Prostate gland (tissue), 2 donors: ENCODE measurements at regions not wholly inside any gene's neighbourhood (a gene's known extent, or its start where the extent isn't known, plus 50 kb on each side); places are given as distances from the start of the nearest gene placed in this dataset.

Experiments used
- DNase-seq: peaks from one replicate; pipeline ENCODE4 v3.0.0-alpha.2; 2019; ENCODE audit warnings: low spot score
- H3K27ac ChIP-seq, 2 donors: fragments of 200-600 bp; sonication (generic); 2 replicates each; pipeline ENCODE4 v1.5.1; 2017 to 2019
- H3K27me3 ChIP-seq: fragments of 200-600 bp; sonication (generic); replicated peaks from 2 replicates; pipeline ENCODE4 v1.5.1; 2019; ENCODE audit not compliant: insufficient read depth
- H3K36me3 ChIP-seq, 2 donors: fragments of 200-600 bp; sonication (generic); 1 replicate in 1 of 2; 2 replicates in 1 of 2; pipeline versions ENCODE4 v1.5.1 to v1.8.1; 2017 to 2019
- H3K4me1 ChIP-seq: fragments of 200-600 bp; sonication (generic); replicated peaks from 2 replicates; pipeline ENCODE4 v1.5.1; 2019
- H3K4me3 ChIP-seq, 2 donors: fragments of 200-600 bp; sonication (generic); 2 replicates each; pipeline ENCODE4 v1.5.1; 2017 to 2019
- H3K9me3 ChIP-seq: fragments of 200-600 bp; sonication (generic); 2 replicates; pipeline ENCODE4 v1.5.1; 2017
- POLR2A ChIP-seq: fragments of 450-650 bp; IDR thresholded peaks from one replicate; pipeline ENCODE4 v1.6.1; 2016; ENCODE audit warnings: antibody characterized with exemption, mild to moderate bottlenecking
- POLR2AphosphoS5 ChIP-seq: sonication (generic); formaldehyde crosslinking; IDR thresholded peaks from one replicate; pipeline ENCODE4 v1.6.1; 2017; ENCODE audit warnings: antibody characterized with exemption
- WGBS: methylation state at CpG from one replicate; pipeline ENCODE4 v1.1.5; 2018; 5-methylcytosine and 5-hydroxymethylcytosine counted together
- intact Hi-C: fragments of 100-400 bp; cut with DNase I; formaldehyde crosslinking; loops from one replicate; pipeline ENCODE4 v1.14.2; 2022
- TF ChIP-seq, protein P1 (sequence below), 4 experiments: fragments of 200-600 bp in 2 of 4; fragments of 450-650 bp in 2 of 4; sonication (generic) in 2 of 4; IDR thresholded peaks; 1 replicate in 3 of 4; 2 replicates in 1 of 4; pipeline ENCODE4 v1.5.1; 2016 to 2019; ENCODE audit warnings: antibody characterized with exemption in 4 of 4, mild to moderate bottlenecking in 2 of 4, moderate library complexity in 2 of 4

DNA sequence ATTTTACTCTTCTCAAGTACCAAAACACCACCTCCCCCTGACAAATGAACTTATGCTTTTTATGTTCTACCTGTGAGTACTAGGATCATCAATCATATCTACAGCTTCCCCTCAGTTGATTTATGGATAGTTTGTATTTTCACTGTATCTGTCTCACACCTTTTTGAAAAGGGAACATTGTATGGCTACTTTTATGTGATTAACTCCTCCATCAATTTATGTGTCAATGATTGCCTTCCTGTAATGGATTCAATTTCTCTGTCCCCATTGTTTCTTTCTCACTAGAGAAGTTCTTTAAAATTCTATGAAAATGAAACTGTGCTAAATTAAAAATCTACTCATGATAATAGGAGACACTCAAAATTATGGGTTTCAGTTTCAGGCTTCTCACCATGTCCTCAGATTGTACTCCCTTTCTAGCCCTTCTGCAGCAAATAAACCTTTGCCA, 935.0 kb downstream of the TRIB2 start:
- intact Hi-C loops, result no loop called here
- Histone ChIP-seq H3K4me3 (no peak overlapping the region), H3K36me3 (no peaks in the 10 kb centered on the region), H3K27ac (no peak overlapping the region), H3K27me3 (no peaks in the 10 kb centered on the region), H3K9me3 (no peaks in the 10 kb centered on the region), H3K4me1 (no peaks in the 10 kb centered on the region)
- TF ChIP-seq, protein P1, sequence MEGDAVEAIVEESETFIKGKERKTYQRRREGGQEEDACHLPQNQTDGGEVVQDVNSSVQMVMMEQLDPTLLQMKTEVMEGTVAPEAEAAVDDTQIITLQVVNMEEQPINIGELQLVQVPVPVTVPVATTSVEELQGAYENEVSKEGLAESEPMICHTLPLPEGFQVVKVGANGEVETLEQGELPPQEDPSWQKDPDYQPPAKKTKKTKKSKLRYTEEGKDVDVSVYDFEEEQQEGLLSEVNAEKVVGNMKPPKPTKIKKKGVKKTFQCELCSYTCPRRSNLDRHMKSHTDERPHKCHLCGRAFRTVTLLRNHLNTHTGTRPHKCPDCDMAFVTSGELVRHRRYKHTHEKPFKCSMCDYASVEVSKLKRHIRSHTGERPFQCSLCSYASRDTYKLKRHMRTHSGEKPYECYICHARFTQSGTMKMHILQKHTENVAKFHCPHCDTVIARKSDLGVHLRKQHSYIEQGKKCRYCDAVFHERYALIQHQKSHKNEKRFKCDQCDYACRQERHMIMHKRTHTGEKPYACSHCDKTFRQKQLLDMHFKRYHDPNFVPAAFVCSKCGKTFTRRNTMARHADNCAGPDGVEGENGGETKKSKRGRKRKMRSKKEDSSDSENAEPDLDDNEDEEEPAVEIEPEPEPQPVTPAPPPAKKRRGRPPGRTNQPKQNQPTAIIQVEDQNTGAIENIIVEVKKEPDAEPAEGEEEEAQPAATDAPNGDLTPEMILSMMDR (IDR thresholded peaks at IDR 0.05), result no peak
- TF ChIP-seq POLR2AphosphoS5 (no peak), POLR2A (no peak)
- DNase-seq, result no peak

DNA sequence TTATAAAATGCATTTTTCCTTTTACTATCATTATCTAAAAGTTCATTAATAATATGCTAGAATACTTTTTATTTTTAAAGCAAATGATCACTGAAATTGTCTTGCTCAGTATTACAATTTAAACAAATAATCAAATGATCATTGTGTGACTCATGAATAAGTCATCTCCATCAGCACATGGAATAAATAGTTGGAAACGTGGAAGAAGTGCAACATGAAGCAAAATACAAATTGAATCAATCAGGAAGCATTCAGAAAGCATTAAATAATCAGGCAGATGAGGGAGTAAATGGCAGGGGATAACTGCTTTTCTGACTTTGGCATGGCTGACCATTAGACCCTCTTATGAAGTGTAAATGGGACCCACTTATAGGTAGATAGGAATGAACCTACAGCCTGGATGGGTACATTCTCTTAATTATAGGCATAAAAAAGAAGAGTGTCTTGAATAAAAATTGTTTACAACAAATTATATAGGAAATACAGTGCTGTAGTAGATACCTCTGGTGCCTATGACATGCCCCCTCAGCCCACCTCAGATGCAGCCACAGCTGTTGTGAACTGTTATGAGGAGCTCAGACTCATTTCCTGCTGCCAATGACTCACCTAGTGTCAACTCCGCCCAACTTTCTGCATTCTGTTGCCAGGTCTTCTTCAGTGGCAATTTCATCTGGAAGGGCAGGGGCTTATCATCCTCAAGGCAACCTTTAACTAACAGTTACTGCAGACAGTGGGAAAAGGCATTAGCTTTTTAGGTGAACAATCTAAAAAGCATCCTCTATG, 936.0 kb downstream of the TRIB2 start:
- no peak for DNase-seq
- no peak for TF ChIP-seq POLR2AphosphoS5
- TF ChIP-seq, protein P1 (IDR thresholded peaks at IDR 0.05), result no peak
- no peak for TF ChIP-seq POLR2A
- 70% methylated on average over 2 of the region's 2 CpGs for WGBS

GRCh38 chr2:13654416-13654815, 937.7 kb downstream of the TRIB2 start:
- no peak for DNase-seq
- H3K4me1 ChIP-seq, result no peaks in the 10 kb centered on the region
- no peaks in the 10 kb centered on the region for H3K36me3 ChIP-seq
- peak; percentile 43 for TF ChIP-seq POLR2AphosphoS5
- TF ChIP-seq POLR2A, result no peak
- H3K4me3 ChIP-seq, result no peak overlapping the region
- H3K9me3 ChIP-seq, result no peaks in the 10 kb centered on the region
- intact Hi-C loops, result no loop called here
- no peak overlapping the region for H3K27ac ChIP-seq
- no peaks in the 10 kb centered on the region for H3K27me3 ChIP-seq

More for the DNA sequence above, 936.0 kb downstream of the TRIB2 start:
- intact Hi-C loops, result no loop called here
- H3K27ac ChIP-seq, result no peak overlapping the region
- H3K27me3 ChIP-seq, result no peaks in the 10 kb centered on the region
- H3K9me3 ChIP-seq, result no peaks in the 10 kb centered on the region
- H3K4me1 ChIP-seq, result no peaks in the 10 kb centered on the region
- no peak overlapping the region for H3K4me3 ChIP-seq
- H3K36me3 ChIP-seq, result no peaks in the 10 kb centered on the region

DNA sequence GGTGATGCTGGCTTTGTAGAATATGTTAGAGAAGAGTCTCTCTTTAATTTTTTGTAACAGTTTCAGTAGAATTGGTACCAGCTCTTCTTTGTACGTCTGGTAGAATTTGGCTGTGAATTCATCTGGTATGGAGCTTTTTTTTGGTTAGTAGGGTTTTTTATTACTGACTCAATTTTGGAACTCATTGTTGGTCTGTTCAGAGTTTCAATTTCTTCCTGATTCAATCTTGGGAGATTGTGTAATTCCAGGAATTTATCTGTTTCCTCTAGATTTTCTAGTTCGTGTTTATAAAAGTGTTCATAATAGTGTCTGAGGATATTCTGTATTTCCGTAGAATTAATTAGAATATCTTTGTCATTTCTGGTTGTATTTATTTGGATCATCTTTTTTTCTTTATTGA, 943.5 kb downstream of the TRIB2 start:
- 78% methylated on average over 3 of the region's 3 CpGs for WGBS
- Histone ChIP-seq H3K36me3 (no peaks in the 10 kb centered on the region), H3K4me3 (no peak overlapping the region), H3K9me3 (no peaks in the 10 kb centered on the region), H3K27ac (no peak overlapping the region), H3K27me3 (no peaks in the 10 kb centered on the region), H3K4me1 (no peaks in the 10 kb centered on the region)
- TF ChIP-seq POLR2A (no peak), POLR2AphosphoS5 (no peak)
- TF ChIP-seq, protein P1 (IDR thresholded peaks at IDR 0.05), result no peak
- no peak for DNase-seq
- intact Hi-C loops, result no loop called here

GRCh38 chr2:13662055-13662454, 945.3 kb downstream of the TRIB2 start:
- no peaks in the 10 kb centered on the region for H3K9me3 ChIP-seq
- H3K4me1 ChIP-seq, result no peaks in the 10 kb centered on the region
- H3K36me3 ChIP-seq, result no peaks in the 10 kb centered on the region
- no peak overlapping the region for H3K27ac ChIP-seq
- no peak for DNase-seq
- WGBS, result 67% methylated on average over 1 of the region's 1 CpG
- H3K4me3 ChIP-seq, result no peak overlapping the region
- TF ChIP-seq, protein P1 (IDR thresholded peaks at IDR 0.05), result no peak
- TF ChIP-seq POLR2AphosphoS5 (no peak), POLR2A (no peak)
- intact Hi-C loops, result no loop called here
- H3K27me3 ChIP-seq, result no peaks in the 10 kb centered on the region
